NCI-H2196 treated with DMSO at 0.1 percent for 48 hours (cell line): ENCODE measurements at regions not wholly inside any gene's neighbourhood (a gene's known extent, or its start where the extent isn't known, plus 50 kb on each side); places are given as distances from the start of the nearest gene placed in this dataset.

ENCODE experiments used
- DNase-seq: peaks from one replicate; lab custom pipeline; 2025; ENCODE audit not compliant: unreplicated experiment; lab: John Stamatoyannopoulos, UW

GRCh38 chr16:48903039-48903438 is 293.1 kb upstream of the N4BP1 start:
- no peak for DNase-seq

- no peak for DNase-seq
Measured at GRCh38 chr16:48901712-48902374, 291.9 kb upstream of the N4BP1 start.

- DNase-seq = no peak
Measured at GRCh38 chr16:48899500-48899899, 289.5 kb upstream of the N4BP1 start.

- no peak for DNase-seq
Measured at GRCh38 chr16:48897698-48898205, 287.8 kb upstream of the N4BP1 start.

GRCh38 chr16:48895142-48895541 is 285.2 kb upstream of the N4BP1 start:
- DNase-seq = no peak

GRCh38 chr16:48892893-48893292 is 282.9 kb upstream of the N4BP1 start:
- no peak for DNase-seq

GRCh38 chr16:48887646-48888210 is 277.7 kb upstream of the N4BP1 start:
- no peak for DNase-seq

- DNase-seq = no peak
Measured at GRCh38 chr16:48885471-48885870, 275.5 kb upstream of the N4BP1 start.

- DNase-seq = no peak
Measured at GRCh38 chr16:48881272-48881671, 271.3 kb upstream of the N4BP1 start.

- DNase-seq = no peak
Measured at GRCh38 chr16:48879223-48880122, 269.5 kb upstream of the N4BP1 start.

GRCh38 chr16:48877946-48878345 is 268.0 kb upstream of the N4BP1 start:
- no peak for DNase-seq

- DNase-seq = no peak
Measured at GRCh38 chr16:48870141-48870540, 260.2 kb upstream of the N4BP1 start.

- DNase-seq = no peak
Measured at GRCh38 chr16:48865520-48865919, 255.5 kb upstream of the N4BP1 start.

GRCh38 chr16:48864055-48864454 is 254.1 kb upstream of the N4BP1 start:
- no peak for DNase-seq

GRCh38 chr16:48862087-48862532 is 252.1 kb upstream of the N4BP1 start:
- no peak for DNase-seq

GRCh38 chr16:48860341-48860740 is 250.4 kb upstream of the N4BP1 start:
- no peak for DNase-seq

- no peak for DNase-seq
Measured at GRCh38 chr16:48852951-48853350, 243.0 kb upstream of the N4BP1 start.

GRCh38 chr16:48852458-48852857 is 242.5 kb upstream of the N4BP1 start:
- DNase-seq = no peak

- DNase-seq = no peak
Measured at GRCh38 chr16:48850097-48850770, 240.3 kb upstream of the N4BP1 start.

GRCh38 chr16:48846277-48846676 is 236.3 kb upstream of the N4BP1 start:
- no peak for DNase-seq

- no peak for DNase-seq
Measured at GRCh38 chr16:48845261-48845660, 235.3 kb upstream of the N4BP1 start.
